ENCODE measurements at regions not wholly inside any gene's neighbourhood (a gene's known extent, or its start where the extent isn't known, plus 50 kb on each side); places are given as distances from the start of the nearest gene placed in this dataset.

- TF ChIP-seq POLR2A (IDR thresholded peaks at IDR 0.05; ENCODE audit: low read length) (no peak), GATA1 (IDR thresholded peaks at IDR 0.05; ENCODE audit: low read depth, low read length) (no peak)
Measured at GRCh38 chr20:50398821-50399554, 111.2 kb upstream of the PTPN1 start.
